ENCODE measurements at regions not wholly inside any gene's neighbourhood (a gene's known extent, or its start where the extent isn't known, plus 50 kb on each side); places are given as distances from the start of the nearest gene placed in this dataset.

DNA sequence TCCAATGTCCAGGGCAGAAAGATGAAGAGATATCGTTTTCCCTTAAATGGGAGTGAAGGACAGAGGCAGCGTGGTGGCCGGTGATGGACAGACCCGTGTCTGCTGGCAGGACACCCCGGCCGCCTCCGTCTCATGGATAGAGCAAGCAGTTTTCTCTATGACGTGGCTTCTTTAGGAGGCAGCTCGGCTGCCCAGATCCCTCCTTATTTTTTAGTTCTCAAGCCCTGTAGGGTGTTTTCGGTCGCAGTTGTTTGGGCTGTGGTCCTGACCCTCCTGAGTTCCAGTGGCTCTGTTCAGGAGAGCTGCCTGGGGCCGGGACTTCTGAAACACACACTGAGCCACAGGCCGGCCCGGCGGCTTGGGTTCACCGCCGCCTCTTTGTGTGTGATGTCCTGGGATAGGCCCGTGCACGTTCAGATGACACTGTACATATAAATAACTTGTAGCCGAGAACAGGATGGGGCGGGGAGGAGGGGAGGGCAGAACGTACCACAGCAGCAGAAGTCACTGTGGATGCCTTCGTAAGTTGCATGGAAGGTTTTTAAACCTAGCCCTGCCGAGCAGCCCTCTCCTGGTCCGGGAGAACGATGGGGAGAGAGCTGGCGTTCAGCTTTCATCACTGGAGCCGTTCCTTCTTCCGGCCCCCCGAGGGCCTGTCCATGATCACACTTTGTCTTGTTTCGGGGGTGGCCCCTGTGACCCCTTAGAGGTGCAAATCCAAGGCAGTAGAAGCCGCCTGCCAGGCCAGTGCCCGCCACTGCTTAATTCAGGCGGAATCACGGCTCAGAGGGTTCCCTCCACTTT lies 65.2 kb downstream of the SIK1 start:
- DNase-seq = peak in 4 of 5 donors; percentile 76 to 84 (median 81)
- peak; percentile 85 to 92 (median 86) for ATAC-seq
- TF ChIP-seq CTCF (IDR thresholded peaks at IDR 0.05) (no peak), POLR2A (IDR thresholded peaks at IDR 0.05) (peak in 1 of 2 donors; percentile 27)
- Histone ChIP-seq H3K4me3 (peak overlapping the region in 11 of 12 donors; percentile 7 to 55 (median 45)), H3K4me1 (peaks cover 0 to 35% (median 24%) of the 10 kb centered on the region in 12 donors), H3K27ac (peak overlapping the region; percentile 76 to 98 (median 92)), H3K9me3 (no peaks in the 10 kb centered on the region), H3K27me3 (no peaks in the 10 kb centered on the region), H3K36me3 (no peaks in the 10 kb centered on the region)
- intact Hi-C loops (cut with DNase I) = no loop called here
- WGBS, 4 donors = 17 to 34% (median 31%) methylated on average over 33 to 35 of the region's 35 CpGs

DNA sequence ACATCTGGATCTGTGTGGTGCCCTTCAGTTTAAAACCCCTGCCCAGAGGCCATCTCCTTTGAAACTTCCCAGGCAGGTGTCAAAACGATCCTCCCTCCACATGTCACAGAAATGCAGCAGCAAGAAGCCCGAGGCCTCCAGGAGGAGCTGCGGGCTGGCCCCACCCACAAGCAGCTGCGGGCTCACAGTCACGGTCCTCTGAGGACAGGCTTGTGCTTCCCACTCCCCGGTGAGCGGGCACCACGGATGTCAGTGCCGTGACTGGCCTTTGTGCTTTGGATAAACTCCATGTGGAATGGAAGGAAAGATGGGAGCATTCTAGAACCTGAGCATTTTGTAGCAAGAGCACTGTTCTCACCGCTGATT lies 65.8 kb downstream of the SIK1 start:
- peak in 4 of 5 donors; percentile 62 to 74 (median 66) for DNase-seq
- Histone ChIP-seq H3K9me3 (no peaks in the 10 kb centered on the region), H3K4me3 (peak overlapping the region in 9 of 12 donors; percentile 35 to 55 (median 45)), H3K4me1 (peaks cover 0 to 35% (median 23%) of the 10 kb centered on the region in 12 donors), H3K27ac (peak overlapping the region; percentile 76 to 98 (median 92)), H3K36me3 (no peaks in the 10 kb centered on the region), H3K27me3 (no peaks in the 10 kb centered on the region)
- peak in 3 of 4 donors; percentile 34 to 56 (median 47) for ATAC-seq
- 13 to 30% (median 21%) methylated on average over 10 of the region's 10 CpGs for WGBS, 4 donors
- intact Hi-C loops (cut with DNase I) = no loop called here
- no peak for TF ChIP-seq POLR2A (IDR thresholded peaks at IDR 0.05)
- TF ChIP-seq CTCF (IDR thresholded peaks at IDR 0.05) = peak in 3 of 12 donors; percentile 8 to 20 (median 19)

- 94 to 98% (median 95%) methylated on average over 28 to 32 of the region's 32 CpGs for WGBS, 4 donors
- Histone ChIP-seq H3K4me3 (peak overlapping the region in 4 of 12 donors; percentile 45 to 55 (median 48)), H3K9me3 (no peaks in the 10 kb centered on the region), H3K36me3 (no peaks in the 10 kb centered on the region), H3K27me3 (no peaks in the 10 kb centered on the region), H3K4me1 (peaks cover 0 to 33% (median 22%) of the 10 kb centered on the region in 12 donors), H3K27ac (peak overlapping the region in 10 of 12 donors; percentile 85 to 98 (median 94))
- intact Hi-C loops (cut with DNase I) = no loop called here
- TF ChIP-seq CTCF (IDR thresholded peaks at IDR 0.05) = no peak
- no peak for TF ChIP-seq POLR2A (IDR thresholded peaks at IDR 0.05)
- DNase-seq (peak in 1 of 5 donors; percentile 60), ATAC-seq (no peak)
Observed at GRCh38 chr21:43360441-43361126, 66.3 kb downstream of the SIK1 start.
